ENCODE measurements at regions not wholly inside any gene's neighbourhood (a gene's known extent, or its start where the extent isn't known, plus 50 kb on each side); places are given as distances from the start of the nearest gene placed in this dataset.
"Not testable (repeated sequence)": the region's sequence is repeated elsewhere in the genome, so short reads cannot be mapped to it uniquely, and the experiment has no call there.

DNA sequence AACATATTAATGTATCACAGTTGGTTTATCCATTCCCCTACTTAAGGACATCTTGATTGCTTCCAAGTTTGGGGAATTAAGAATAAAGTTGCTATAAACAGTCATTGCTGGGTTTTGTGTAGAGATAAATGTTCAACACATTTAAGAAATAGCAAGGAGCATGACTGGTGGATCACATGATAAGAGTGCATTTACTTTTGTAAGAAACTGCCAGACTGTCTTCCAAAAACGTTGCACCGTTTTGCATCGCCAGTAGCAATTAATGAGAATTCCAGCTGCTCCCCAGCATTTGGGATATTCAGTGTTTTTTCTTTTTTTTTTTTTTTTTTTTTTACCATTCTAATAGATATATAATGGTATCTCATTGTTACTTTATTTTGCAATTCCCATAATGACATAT is 695.7 kb upstream of the GJE1 start:
- DNase-seq, result no peak

GRCh38 chr6:141426400-141426980 is 706.2 kb upstream of the GJE1 start:
- no peak for DNase-seq

GRCh38 chr6:141421378-141421777 is 711.3 kb upstream of the GJE1 start:
- peak; percentile 57 for DNase-seq

DNA sequence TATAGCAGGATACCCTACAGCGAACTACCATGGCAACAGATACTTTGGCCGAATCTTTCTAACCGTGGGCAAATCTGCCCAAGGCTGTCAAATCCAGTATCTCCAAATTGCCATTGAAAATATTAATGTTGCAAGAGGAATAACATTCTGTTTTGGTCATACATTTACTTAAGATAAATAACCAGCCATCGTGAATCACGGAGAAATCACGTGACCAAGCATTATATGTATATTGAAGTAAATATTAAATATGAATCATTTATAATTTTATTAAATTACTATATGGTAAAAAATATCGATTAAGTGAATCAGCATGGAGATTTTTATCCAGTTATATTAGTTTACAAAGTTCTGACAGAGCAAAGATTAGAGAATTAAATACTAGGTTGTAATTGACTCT is 714.6 kb upstream of the GJE1 start:
- no peak for DNase-seq

DNA sequence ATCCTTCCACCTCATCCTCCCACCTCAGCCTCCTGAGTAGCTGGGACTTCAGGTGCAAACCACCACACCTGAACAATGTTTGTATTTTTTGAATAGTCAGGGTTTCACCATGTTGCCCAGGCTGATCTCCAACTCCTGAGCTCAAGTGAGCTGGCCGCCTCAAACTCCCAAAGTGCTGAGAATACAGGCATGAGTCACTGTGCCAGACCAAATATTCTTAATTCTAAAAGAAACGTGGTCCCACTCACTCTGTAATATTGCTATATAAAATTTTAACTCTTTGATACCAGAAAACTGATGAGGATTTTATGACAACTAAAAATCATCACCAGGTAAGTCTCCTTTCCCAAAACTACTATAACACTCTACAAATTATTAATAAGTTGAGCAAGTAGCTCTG is 716.8 kb upstream of the GJE1 start:
- no peak for DNase-seq

GRCh38 chr6:141413196-141413595 is 719.5 kb upstream of the GJE1 start:
- DNase-seq, result no peak

DNA sequence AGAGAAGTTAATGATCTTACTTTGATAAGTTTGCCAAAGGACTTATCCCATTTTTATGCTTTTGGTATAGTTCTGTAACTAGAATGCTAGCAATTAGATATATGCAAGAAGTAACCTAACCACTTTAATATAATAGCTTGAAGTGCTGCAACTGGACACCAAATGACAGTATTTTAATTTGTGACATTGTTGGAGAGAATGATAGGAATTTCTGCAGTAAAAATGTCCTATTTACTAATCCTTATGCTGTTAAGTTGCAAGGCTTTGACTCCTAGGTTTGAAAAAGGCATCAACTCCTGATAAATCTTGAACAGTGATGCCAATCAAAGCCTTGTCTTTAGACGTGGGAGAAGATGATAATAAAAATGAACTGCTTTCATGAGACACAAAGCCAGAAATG is 726.0 kb upstream of the GJE1 start:
- no peak for DNase-seq

DNA sequence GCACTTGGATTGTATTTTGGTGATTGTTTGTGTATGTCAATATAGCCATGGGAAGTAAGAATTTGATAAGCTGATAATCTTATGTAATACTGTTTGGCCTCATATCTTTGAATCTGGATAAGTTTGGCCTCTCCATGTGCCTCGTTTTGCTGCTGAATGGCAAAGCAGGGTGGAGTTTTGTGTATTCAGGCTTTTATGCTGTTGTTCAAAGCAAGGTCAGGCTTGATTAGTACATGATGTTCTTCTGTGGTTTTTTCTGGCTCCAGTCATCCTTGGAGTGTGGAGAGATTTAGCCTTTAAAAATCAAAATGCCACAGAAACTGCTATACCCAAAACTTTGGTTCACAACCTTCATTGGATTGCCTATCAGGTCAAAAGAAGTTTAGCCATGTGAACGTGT is 728.9 kb upstream of the GJE1 start:
- no peak for DNase-seq

GRCh38 chr6:141403103-141403502 is 729.6 kb upstream of the GJE1 start:
- peak; percentile 44 for DNase-seq

GRCh38 chr6:141402489-141402888 is 730.2 kb upstream of the GJE1 start:
- no peak for DNase-seq

DNA sequence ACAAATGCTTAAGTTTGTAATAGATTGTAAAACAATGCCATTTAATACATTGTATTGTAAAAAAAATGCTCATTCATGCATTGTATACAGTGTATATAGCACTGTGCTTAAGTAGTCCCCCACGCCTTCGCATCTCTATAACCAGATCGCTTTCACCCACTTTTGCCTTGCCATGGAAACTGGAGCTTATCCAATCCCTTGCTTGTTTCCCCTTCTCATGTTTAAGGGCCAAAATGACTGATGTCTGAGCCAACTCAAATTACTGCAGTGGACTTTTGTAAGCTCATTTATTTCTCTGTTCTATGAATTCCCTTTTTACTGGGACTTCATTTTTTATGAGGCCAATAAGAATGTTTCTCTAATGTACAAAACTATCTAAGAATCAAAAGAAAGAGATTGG is 730.9 kb upstream of the GJE1 start:
- DNase-seq, result no peak

GRCh38 chr6:141401168-141401567 is 731.6 kb upstream of the GJE1 start:
- no peak for DNase-seq

- no peak for DNase-seq
Measured at GRCh38 chr6:141398949-141399348, 733.8 kb upstream of the GJE1 start.

GRCh38 chr6:141395443-141396008 is 737.2 kb upstream of the GJE1 start:
- DNase-seq, result no peak

DNA sequence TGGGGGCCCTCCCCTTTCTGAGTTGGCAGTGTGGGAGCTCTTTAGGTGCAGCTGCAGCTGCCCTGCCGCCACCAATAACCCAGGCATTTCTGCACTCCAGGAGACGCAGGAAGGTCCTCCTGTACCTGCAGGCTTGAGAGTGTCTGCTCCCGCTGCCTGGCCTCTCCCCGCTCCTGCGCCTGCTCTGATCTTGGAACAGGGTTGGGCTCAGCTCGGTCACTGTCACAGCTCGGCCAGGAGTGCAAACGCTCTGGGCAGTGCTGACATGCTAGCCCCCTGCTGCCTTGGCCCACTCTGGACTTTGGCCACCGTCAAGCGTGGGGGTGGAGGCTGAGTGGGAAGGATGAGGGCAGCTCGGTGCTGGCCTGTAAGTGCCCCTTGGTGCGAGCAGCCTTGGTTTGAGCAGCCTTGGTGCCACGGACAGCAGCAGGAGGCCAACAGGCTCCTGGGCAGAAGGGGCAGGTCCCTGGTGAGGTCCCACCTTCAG is 738.1 kb upstream of the GJE1 start:
- no peak for DNase-seq

GRCh38 chr6:141394125-141394536 is 738.6 kb upstream of the GJE1 start:
- no peak for DNase-seq

- no peak for DNase-seq
Measured at GRCh38 chr6:141393405-141394124, 739.2 kb upstream of the GJE1 start.

- DNase-seq, result not testable (repeated sequence)
Measured at GRCh38 chr6:141391135-141391534, 741.6 kb upstream of the GJE1 start.

- no peak for DNase-seq
Measured at GRCh38 chr6:141388666-141389065, 744.1 kb upstream of the GJE1 start.

- DNase-seq, result no peak
Measured at GRCh38 chr6:141370438-141370837, 762.3 kb upstream of the GJE1 start.

GRCh38 chr6:141366796-141367195 is 765.9 kb upstream of the GJE1 start:
- not testable (repeated sequence) for DNase-seq

GRCh38 chr6:141364694-141365093 is 768.0 kb upstream of the GJE1 start:
- no peak for DNase-seq

DNA sequence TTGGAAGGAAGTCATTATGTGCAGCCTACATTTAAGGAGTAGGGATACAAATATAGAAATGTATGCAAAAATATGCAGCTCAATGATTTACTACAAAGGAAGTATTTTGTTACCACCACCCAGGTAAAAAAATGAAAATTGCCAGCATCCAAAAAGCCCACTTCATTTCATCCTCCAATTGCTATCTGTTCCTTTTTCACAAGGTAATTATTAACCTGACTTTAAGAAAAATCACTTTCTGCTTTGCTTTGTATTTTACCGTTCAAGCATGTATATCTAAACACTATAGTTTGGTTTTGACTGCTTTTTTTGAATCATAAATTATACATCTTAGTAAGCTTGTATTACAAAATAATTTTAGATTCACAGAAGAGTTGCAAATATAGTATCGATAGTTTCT is 768.5 kb upstream of the GJE1 start:
- DNase-seq, result no peak

DNA sequence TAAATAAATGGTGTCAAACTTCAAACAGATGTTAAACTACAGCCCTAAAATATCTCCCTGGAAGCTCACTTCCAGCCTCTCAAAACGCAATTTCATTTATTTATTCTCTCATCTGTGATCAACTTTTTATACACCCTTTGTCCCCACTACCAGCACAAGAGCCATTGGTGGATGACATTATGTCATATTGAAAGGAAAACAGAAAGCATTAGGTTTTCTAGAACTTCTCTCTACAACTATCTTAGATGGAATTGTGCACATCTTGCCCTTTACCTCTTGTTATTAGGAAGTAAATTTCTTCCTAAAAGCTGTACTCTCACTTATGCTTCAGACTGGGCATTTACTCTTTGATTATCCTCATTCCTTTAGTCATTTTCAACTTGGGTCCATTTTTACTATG is 771.2 kb upstream of the GJE1 start:
- DNase-seq, result no peak

DNA sequence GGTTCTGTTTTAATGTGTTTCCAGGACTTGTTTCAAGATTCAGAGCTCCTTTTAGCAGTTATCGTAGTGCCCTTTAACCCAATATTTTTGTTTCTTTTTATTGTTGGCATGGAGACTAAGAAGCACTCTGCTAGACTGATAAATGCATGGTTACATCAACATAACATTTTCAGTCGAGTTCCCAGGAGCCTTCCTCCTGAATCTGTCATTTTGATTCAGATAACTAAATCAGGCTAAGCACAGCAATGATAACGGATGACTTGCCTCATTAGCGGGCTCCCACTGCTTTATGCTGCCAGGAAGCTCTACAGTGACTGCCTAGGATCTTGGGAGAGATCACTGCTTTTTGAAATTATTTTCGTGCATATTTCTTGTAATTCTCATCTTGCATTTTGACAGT is 772.8 kb upstream of the GJE1 start:
- DNase-seq, result no peak
